ENCODE measurements at regions not wholly inside any gene's neighbourhood (a gene's known extent, or its start where the extent isn't known, plus 50 kb on each side); places are given as distances from the start of the nearest gene placed in this dataset.

- no peak for TF ChIP-seq EZH2 (IDR thresholded peaks at IDR 0.05; ENCODE audit: borderline replicate concordance, low read length)
- no peak for TF ChIP-seq CTCF (conservative IDR thresholded peaks at IDR 0.05 in 1 of 2, IDR thresholded peaks at IDR 0.05 in 1 of 2; ENCODE audit: extremely low read depth in 1 of 2, insufficient read depth in 1 of 2, low read depth in 1 of 2, low read length in 2 of 2)
Measured at GRCh38 chr17:72011561-72011960, 109.3 kb upstream of the SOX9 start.

Measured in mammary epithelial cell (primary cell).